ENCODE measurements at regions not wholly inside any gene's neighbourhood (a gene's known extent, or its start where the extent isn't known, plus 50 kb on each side); places are given as distances from the start of the nearest gene placed in this dataset.

GRCh38 chr1:55844322-55844721, 629.2 kb upstream of the USP24 start:
- H3K36me3 Mint-ChIP-seq = no peaks in the 10 kb centered on the region
- ChIA-PET CTCF (no interaction called here), POLR2A (no interaction called here)
- DNase-seq (ENCODE audit: low spot score) (no peak), ATAC-seq (no peak)
- no peak overlapping the region for H3K4me3 Mint-ChIP-seq
- H3K4me1 Mint-ChIP-seq = no peaks in the 10 kb centered on the region
- no peaks in the 10 kb centered on the region for H3K27me3 Mint-ChIP-seq (ENCODE audit: low read depth)
- no peak overlapping the region for H3K27ac Mint-ChIP-seq
- H3K9me3 Mint-ChIP-seq = no peaks in the 10 kb centered on the region
- TF ChIP-seq CBFB (CRISPR knock-in tag; IDR thresholded peaks at IDR 0.05; ENCODE audit: low read depth) (no peak), GABPB1 (CRISPR knock-in tag; IDR thresholded peaks at IDR 0.05) (no peak), IRF2 (CRISPR knock-in tag; IDR thresholded peaks at IDR 0.05; ENCODE audit: borderline replicate concordance, low read depth) (no peak), FOXP4 (CRISPR knock-in tag; IDR thresholded peaks at IDR 0.05) (no peak), ZNF396 (CRISPR knock-in tag; IDR thresholded peaks at IDR 0.05; ENCODE audit: borderline replicate concordance) (no peak), IRF1 (CRISPR knock-in tag; IDR thresholded peaks at IDR 0.05) (no peak), CREM (CRISPR knock-in tag; IDR thresholded peaks at IDR 0.05) (no peak), OVOL2 (CRISPR knock-in tag; IDR thresholded peaks at IDR 0.05; ENCODE audit: borderline replicate concordance) (no peak), ZBTB21 (CRISPR knock-in tag; IDR thresholded peaks at IDR 0.05; ENCODE audit: borderline replicate concordance) (no peak), USF1 (CRISPR knock-in tag; IDR thresholded peaks at IDR 0.05) (no peak), EMX1 (CRISPR knock-in tag; IDR thresholded peaks at IDR 0.05) (no peak), FOXK1 (CRISPR knock-in tag; IDR thresholded peaks at IDR 0.05) (no peak), MXD4 (CRISPR knock-in tag; IDR thresholded peaks at IDR 0.05; ENCODE audit: borderline replicate concordance) (no peak), ZNF671 (CRISPR knock-in tag; IDR thresholded peaks at IDR 0.05) (no peak), ZNF317 (CRISPR knock-in tag; IDR thresholded peaks at IDR 0.05; ENCODE audit: borderline replicate concordance, low read depth) (no peak), ATF6 (CRISPR knock-in tag; IDR thresholded peaks at IDR 0.05) (no peak), ZNF219 (CRISPR knock-in tag; IDR thresholded peaks at IDR 0.05; ENCODE audit: borderline replicate concordance) (no peak), ZNF232 (CRISPR knock-in tag; IDR thresholded peaks at IDR 0.05) (no peak)
- TF ChIP-seq, protein P1, sequence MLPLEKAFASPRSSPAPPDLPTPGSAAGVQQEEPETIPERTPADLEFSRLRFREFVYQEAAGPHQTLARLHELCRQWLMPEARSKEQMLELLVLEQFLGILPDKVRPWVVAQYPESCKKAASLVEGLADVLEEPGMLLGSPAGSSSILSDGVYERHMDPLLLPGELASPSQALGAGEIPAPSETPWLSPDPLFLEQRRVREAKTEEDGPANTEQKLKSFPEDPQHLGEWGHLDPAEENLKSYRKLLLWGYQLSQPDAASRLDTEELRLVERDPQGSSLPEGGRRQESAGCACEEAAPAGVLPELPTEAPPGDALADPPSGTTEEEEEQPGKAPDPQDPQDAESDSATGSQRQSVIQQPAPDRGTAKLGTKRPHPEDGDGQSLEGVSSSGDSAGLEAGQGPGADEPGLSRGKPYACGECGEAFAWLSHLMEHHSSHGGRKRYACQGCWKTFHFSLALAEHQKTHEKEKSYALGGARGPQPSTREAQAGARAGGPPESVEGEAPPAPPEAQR (CRISPR knock-in tag; IDR thresholded peaks at IDR 0.05) = no peak
- TF ChIP-seq, protein P2, sequence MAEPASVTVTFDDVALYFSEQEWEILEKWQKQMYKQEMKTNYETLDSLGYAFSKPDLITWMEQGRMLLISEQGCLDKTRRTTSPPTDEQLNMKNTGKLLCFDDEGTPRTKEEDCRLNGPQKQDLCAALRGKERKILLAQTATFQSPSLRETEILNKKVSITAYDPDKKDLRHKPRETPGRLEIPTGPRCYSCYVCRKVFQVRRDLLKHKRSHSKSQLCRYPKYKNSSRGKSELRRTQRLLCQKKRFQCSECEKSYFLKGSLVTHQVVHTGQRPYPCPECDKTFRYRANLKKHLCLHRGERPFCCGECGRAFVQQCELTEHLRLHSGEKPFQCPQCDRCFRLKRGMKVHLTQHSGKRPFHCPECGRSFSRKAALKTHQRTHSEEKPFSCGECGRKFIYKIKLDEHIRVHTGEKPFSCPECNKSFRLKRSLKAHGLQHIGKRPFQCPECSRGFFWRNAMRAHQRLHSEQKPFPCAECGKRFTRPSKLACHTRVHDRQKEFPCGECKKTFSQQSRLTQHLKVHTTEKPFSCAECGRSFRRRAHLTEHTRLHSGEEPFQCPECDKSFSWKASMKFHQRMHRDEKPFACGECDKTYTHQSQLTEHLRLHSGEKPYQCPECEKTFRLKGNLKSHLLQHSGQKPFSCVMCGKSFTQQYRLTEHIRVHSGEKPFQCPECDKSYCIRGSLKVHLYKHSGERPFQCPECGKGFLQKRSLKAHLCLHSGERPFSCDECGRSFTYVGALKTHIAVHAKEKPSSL (CRISPR knock-in tag; conservative IDR thresholded peaks at IDR 0.05) = no peak
